Stimulated activated CD4-positive, alpha-beta T cell treated with anti-CD3 and anti-CD28 coated beads, Interleukin-15, amount 100 ng/mL, for 1 hour (primary cell): ENCODE measurements at regions not wholly inside any gene's neighbourhood (a gene's known extent, or its start where the extent isn't known, plus 50 kb on each side); places are given as distances from the start of the nearest gene placed in this dataset.

Experiments
- DNase-seq, 2 donors: peaks; one replicate each; pipeline ENCODE4 v3.0.0-alpha.2; 2020; ENCODE audit warnings: low read depth in 1 of 2, low spot score in 1 of 2

DNA sequence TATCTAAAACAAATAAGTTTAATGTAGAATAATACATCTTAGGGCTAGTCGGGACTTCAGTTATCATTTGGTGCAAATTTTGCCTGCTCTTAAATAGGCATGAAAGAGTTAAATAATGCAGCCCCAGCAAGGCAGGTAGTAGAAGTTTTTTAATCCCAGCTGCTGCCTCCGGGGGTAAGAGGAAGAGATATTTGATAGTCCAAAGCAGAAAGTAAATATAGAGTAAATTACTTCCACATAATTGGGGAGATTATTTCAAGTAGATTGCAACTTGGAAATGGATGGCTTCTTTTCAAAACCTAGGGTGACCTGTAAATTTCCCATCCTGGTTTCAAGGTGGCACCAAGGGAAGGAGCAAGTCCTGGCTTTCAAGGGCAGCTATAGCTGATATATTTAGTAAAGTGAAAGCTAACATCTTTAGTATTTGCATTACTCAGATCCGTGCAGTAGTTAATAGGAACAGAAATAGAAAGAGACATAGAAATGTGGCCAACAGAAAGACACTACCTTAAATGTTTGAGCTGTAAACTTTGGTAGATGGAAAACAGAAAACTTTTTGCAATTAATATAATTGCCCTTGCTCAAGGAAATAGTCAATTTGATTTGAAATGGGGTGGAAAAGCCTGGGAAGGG is 109.1 kb downstream of the LMO4 start:
- DNase-seq, result no peak

DNA sequence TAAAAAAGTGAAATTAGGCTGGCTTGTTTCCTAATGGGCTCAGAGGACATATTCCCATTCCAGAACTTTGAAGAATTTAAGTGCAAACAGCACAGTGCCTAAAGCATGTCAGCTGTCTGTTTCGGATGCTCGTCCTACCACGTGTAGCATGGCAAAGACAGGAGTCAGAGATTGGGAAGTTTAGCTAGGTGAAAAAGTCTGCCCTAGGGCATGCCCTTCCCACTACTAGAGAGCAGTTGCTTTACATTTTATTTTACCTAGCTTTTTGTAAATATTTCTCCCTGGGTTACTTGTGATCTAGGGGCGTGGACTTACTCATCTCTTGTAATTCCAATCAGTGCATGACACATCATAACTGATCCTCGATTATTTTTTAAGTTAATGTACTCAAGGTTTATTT is 111.1 kb downstream of the LMO4 start:
- no peak for DNase-seq

DNA sequence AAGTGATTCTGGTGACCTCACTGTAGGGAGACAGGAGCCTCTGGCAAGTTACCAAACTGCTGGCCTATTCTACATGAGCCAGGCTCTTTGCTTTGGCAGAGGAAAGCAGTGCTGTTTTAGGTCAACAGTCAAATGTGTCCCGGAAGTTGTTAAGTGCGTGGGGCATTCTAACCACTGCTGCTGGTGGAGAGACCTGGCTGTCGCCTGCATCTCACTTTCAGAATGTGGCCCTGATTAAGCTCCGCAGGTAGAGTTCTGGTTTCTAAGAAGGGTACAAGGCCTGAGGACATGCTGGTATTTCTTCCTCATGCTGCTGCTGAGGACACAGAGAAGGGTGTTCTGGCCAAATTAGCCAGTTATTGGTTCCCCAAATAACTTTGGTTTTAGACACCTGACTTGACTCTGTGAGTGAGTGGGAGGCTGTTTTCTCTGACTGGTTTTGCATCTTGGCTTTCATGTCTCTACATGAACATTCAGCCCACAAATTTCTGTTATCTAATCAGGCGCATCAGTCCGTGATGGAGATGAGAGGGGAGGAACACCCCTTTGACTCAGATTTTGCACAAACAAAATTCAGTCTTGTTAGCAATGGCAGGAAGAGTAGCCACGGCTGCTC is 120.8 kb downstream of the LMO4 start:
- DNase-seq, result no peak

DNA sequence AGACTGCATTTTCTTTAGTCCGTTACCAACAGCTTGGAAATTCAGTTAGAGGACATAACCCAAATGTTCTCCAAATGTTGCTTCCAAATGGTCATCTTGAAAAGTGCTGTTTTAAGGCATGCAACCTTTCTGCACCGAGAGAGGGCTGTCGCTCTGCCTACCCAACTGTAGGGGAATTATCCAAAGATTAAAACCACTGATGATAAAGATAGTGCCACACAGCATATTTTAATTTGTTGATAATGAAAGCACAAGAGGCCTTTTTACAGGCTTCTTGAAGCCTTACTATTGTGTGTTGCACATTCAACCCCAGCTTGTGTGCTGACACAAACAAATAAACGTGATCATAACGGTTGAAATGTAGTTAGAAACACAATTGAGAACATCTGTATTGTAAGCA is 121.5 kb downstream of the LMO4 start:
- DNase-seq, result no peak

DNA sequence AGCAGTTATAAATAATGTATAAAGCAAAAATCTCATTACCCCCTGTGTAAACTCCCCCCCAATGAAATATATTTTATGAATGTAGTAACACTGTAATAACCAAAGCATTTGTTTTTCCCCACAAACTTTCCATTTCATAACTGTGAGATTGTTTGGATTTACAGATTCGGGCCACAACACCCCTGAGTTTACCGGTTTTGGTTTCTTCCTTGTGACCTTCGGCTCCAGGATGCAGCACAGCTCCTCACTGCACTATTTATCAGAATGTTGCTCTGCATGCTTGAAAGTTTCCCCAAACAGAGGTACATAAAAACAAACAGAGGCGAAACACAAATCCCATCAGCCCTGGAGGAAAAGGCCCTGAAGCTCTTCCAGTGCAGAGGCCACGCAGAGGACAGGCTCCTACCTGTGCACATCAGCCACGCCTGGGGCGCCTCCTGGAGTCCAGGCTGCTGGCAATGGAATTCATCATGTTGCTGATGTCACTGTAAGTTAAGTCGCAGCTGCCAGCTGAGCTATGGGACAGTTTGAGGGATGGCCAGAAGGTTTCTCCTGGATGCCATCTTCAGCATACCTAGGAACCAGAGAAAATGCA is 122.0 kb downstream of the LMO4 start:
- no peak for DNase-seq

DNA sequence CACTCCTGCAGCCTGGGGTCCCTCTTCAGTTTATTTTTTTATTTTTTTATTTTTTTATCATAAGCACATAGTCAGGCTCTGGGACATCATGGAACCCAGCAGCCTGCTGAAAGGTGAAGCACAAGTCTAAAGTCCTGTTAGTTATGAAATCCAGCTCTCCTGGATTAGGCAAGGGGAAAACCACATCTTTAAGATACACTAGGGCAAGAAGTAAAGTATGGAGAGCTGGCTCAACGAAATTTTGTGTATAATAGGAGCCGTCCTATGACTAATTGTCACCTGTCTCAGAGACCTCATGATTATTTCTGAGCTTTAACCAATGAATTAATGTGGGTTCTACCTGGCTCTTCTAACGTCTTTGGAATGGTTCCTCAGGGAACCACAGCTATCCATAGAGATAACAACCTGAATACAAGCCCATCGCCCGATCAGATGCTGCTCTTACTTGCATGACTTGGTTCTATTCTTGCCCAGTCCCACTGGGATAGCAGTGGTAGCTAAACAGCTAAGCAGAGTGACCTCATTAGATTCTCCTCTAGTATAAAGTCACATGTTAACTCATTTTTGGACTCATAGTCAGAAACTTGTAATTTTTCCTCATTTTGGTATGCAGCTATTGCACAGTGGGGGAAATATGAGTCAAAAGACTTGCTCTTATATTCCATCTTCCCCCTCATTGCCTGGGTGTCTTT is 122.7 kb downstream of the LMO4 start:
- DNase-seq, result no peak

DNA sequence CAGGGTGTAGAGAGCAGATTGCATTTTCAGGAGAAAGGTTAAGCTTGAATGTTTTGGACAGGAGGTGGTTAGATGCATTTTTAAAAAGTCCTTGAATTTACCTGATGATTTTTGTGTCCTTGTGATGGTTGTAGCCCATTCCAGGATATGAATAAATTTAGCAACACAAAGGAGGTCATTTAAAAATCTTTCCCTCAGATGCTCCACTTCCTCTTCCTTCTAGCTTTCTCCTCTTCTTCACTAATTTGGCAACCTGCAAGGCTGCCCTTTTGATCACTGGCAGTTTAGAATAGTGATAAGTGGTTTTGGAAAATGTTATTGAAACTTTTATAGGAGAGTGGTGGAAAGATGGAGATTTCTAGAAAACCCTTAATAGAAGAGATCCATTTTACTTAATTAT is 124.0 kb downstream of the LMO4 start:
- DNase-seq, result no peak

DNA sequence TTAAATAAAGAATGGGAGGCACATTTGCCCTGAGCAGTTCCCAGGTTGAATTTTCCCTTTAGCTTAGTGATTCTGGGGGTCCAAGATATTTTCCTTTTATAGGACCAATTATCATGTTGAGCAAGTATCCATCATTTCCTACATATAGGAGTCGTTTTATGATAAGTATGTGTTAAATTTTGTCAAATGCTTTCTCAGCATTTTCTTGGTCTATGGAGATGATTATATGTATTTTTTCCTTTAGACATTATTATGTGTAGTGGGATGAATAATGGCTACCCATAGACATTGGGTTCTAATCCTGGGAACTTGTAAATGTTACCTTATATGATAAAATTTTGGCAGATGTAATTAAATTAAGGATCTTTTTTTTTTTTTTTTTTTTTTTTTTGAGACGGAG is 128.7 kb downstream of the LMO4 start:
- no peak for DNase-seq

DNA sequence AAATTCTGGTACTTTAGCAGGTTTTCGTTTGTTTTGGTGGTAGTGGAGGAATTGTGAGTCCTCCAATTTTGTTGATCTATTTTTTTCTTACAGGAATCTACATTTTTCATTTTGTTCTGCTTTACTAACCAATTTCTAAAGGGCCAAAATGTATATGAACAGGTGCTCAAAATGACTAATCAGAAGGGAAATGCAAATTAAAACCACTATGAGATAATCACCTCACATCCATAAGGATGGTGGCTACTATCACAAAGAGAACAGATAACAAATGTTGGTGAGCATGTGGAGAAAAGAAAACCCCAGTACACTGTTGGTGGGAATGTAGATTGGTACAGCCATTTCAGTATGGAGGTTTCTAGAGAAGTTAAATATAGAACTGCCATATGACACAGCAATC is 134.2 kb downstream of the LMO4 start:
- DNase-seq, result no peak

DNA sequence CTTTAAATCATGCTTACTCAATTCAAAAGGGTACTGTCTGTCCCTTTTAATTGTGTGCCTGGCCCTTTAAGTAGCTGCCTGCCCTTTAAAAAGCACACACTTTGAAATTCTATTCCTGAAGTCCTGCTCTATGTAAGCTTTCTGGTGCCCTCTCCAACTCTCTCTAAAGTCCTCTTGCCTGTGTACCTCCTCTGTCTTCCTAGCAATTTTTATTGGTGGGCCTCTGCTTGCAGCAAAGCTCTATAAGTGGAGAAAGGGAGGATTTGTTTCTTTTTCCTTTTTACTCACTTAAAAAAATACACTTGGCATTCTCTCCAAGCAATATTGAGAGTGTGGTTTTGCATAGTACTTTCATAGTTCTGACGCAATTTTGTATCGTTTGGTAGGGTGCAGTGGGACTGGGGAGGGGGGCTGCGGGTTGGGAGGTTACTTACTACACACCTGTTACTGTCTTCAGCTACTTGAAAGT is 135.4 kb downstream of the LMO4 start:
- DNase-seq, result no peak

DNA sequence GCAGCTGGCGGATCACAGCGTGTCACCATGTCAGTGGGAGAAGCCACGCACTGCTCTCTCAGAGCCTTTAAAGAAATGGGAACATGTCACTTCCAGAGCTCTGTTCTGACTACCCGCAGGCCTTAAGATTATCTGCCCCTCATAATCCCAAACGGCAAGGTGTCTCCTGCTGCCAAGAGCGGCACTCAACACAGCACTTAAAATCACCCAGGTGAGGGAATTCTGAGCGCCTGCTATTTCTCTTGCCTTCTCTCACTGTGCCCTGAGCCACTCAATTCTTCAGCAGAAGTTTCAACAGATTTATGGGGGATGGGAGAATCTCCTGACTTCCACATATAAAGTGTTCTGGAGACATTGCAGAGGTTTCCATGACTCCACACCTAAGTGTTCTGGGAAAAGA is 137.9 kb downstream of the LMO4 start:
- DNase-seq, result no peak

DNA sequence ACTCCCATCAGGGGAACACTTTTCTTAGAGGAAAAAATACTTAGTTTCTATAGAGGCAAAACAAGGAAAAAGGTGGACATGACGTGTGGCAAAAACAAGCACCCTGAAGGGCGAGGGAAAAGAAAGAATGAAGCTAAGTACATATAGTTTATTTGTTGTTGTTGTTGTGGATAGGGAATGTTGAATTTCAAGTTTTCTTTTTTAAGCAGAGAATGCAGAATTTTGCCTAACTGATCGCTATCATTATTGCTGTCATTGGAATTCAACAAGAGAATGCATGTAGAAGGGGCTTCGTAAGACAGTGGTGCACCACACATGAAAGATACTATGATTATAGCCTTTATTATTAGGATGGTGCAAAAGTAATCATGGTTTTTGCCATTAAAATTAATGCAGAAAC is 144.0 kb downstream of the LMO4 start:
- DNase-seq, result no peak

DNA sequence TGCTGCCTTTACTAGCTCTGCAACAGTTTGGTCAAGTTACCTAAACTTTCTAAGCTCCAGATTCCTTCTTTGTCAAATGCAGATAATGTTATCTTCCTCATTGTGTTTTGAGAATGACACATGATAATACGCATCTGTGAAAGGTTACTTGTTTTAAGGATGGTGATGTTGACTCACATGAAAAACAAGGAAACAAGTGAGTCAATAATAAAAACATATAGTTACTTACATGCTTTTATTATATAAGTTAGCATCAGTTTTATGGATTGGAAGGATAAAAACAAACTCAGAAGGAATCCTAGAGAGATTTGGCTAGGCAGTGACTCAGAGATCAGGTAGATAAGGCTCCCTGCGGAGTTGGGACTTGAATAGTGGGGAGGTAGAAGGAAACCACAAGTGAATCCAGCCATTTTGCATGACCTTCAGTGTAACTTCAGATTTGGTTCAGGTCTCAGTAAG is 144.6 kb downstream of the LMO4 start:
- DNase-seq, result no peak

DNA sequence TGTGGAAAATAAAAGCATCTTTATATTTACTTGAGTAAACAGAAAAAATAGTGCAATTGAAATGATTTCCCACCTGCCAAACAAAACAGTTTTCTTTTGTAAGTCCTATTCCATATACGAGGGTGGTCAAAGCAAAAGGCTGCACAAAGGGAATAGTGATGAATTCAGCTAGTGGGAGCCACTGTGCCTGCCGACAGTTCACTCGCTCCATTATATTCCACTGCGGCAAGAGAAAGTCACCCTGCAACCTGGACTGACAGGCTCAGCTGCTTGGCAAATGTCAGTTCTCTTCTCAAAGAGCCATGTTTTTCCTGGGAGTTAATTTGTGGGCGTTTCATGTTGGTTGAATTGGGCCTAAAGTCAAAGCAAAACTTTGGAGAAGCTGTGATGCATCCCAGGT is 145.4 kb downstream of the LMO4 start:
- DNase-seq, result no peak

DNA sequence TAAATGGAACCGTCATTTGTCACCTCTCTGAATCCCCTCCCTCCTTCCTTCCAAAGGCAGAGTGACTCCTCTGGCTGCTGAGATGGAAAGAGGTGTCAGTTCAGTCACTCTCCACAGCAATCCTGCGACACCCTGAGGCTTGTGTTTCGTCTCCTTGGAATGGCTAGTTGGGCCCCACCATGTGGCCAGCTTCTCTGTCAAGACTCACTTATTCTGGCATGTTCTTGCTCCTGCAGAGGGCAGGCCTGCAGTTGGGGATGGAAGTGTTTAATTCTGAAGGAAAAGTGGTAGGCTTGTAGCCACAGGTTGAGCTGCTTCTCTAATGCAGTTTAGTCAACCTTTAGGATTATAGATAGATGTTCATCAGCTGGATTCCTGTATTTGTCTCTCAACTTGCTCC is 149.6 kb downstream of the LMO4 start:
- no peak for DNase-seq

DNA sequence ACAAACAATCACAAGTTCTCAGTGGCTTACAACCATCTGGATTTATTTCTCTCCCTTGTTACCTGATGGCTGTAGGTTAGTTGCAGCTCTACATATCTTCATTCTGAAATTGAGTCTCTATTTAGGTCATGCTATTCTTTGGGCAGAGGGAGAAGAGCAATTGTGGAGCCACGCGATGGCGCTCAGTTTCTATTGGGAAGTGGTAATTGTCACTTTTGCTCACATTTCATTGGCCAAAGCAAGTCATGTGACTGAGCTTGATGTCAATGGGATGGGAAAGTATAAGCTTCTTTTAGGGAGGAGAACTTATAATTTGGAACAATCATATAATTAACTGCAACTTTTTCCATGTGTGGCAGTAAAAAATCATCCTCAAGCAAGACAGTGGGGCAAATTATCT is 166.5 kb downstream of the LMO4 start:
- no peak for DNase-seq

DNA sequence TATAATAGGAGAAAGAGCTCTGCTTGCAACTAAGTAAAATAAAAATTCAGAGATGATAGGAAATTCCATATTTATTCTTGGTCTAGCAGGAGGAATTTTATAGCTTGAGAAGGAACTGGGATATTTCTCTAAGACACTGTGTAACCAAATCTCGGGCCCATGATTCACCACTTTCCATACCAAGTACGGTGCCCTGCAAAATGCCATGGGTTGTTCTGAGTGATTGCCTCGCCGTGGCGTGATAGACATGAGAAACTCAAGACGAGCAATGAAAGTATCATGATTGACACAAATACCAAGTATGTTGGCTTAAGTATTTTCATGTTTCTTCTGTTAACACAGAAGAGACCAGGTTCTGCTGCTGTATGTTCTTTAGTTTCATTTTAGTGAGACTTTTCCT is 167.2 kb downstream of the LMO4 start:
- no peak for DNase-seq

DNA sequence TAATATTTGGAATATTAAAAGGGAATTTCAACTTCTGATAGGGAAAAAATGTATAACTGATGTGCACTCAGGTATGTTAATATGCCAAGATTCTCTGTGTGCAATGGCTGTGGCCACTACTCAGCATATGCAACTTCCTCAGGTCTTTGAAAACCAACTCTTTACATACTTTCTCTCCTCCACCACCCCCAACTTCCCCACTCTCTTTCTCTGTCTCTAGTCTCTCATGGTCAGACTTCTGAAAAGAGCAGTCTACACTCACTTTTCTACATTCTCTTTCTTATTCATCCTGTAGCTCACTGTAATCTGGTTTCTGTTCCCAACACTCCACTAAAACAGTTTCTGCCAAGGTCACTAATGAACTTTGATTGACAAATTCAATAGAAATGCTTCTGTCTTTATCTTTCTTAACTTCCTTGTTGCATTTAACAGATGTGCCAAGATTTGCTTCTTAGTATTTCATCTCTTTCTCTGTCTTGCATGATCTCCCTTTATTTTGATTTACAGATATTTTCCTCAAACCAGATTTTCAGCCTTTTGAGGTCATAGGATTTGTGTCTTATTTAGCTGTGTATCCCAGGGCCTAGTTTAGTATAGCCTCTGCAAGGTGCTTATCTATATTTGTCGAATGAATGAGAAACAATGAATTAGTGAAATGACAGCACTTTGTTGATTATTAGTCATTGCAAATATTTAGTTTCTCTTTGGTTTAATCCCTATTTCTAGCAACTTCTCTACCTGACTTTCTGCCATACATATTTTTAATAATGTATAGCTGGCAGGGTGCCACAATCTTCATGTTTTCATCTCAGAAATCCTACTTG is 168.9 kb downstream of the LMO4 start:
- no peak for DNase-seq

DNA sequence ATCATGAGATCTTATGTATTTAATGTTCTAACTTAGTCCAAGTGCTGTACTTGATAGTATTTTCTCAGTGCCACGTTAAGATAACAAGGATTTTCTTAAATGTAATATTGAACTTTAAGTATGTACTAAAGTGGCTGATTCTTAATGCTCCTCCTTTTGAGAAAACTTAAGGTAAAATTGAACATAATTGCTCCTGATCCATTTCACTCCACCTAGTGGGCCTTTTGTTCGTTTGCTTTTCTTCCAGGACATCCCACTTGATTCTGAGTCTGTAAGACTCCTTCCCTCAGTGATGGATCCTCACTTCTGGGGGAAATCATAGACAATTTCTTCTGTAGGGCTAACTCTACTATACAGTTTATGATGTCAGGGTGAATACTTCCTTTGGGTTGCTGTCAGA is 173.1 kb downstream of the LMO4 start:
- DNase-seq, result no peak

DNA sequence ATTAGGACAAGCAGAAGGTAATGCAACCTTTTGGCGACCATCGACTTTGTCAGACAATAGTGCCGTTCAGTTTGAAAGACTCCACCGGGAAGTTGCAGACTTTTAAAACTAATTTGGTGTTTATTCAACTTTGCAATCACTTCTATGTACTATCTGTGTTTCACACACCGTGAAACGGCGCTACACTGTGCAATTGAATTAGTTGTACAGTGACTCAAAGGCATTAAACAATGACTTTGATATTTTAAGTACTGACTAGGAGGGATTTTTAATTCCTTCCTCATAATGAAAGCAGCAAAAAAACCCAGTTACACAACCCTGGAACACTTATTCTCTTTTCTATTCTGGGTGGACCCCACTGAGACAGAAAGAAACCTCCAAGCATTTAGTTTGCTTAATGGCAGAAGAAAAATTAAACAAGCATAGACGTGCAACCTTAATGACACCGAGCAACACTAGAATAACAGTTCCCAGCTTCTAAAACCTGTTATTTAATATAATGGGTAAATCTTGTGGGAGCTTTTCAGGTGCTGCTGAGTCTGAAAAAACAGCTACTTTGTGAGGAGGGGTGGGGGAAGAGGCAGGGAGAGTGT is 176.8 kb downstream of the LMO4 start:
- DNase-seq, result no peak

DNA sequence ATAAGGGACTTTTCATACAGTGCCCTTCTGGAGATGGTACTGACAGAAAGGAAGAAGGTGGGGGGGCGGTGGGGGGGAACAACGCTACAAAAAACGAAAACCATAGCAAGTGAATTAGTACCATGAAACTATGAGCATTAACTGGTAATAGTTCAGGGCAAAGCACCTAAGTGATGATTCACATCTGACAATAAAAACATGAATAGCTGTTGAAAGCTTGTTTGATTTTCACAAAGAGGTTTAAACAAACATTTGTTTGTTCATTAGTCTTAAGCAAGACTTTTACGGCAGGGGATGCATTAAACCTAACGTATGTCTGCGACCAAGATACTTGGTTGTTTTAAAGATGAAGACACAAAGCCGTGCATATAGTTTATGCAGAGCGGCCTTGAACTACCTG is 177.5 kb downstream of the LMO4 start:
- no peak for DNase-seq
